Ascending aorta (tissue), 2 donors: ENCODE measurements at regions not wholly inside any gene's neighbourhood (a gene's known extent, or its start where the extent isn't known, plus 50 kb on each side); places are given as distances from the start of the nearest gene placed in this dataset.

Experiments used
- DNase-seq, 2 donors: peaks; one replicate each; pipeline ENCODE4 v3.0.0-alpha.2; 2019; ENCODE audit warnings: low spot score in 2 of 2
- H3K27ac ChIP-seq, 2 donors: fragments of 200-600 bp; sonication (generic); one replicate each; pipeline ENCODE4 v1.5.1; 2016 to 2017; ENCODE audit warnings: mild to moderate bottlenecking in 1 of 2
- H3K27me3 ChIP-seq: fragments of 200-600 bp; sonication (generic); one replicate; pipeline ENCODE4 v1.5.1; 2017
- H3K36me3 ChIP-seq, 2 donors: fragments of 200-600 bp; sonication (generic); one replicate each; pipeline ENCODE4 v1.5.1; 2016
- H3K4me1 ChIP-seq, 2 donors: fragments of 200-600 bp; sonication (generic); one replicate each; pipeline ENCODE4 v1.5.1; 2016 to 2017; ENCODE audit warnings: mild to moderate bottlenecking in 1 of 2
- H3K4me3 ChIP-seq, 2 donors: fragments of 200-600 bp; sonication (generic); one replicate each; pipeline ENCODE4 v1.5.1; 2016 to 2017; ENCODE audit warnings: mild to moderate bottlenecking in 1 of 2
- H3K9me3 ChIP-seq, 2 donors: fragments of 200-600 bp; sonication (generic); one replicate each; pipeline ENCODE4 v1.5.1; 2016
- CTCF ChIP-seq, 3 experiments: fragments of 200-600 bp in 2 of 3; fragments of 450-650 bp in 1 of 3; sonication (generic) in 2 of 3; IDR thresholded peaks; one replicate each; pipeline ENCODE4 v1.5.1; 2016 to 2019; ENCODE audit warnings: antibody characterized with exemption in 3 of 3, mild to moderate bottlenecking in 1 of 3, moderate library complexity in 1 of 3
- intact Hi-C: fragments of 100-400 bp; cut with DNase I; formaldehyde crosslinking; loops from one replicate; pipeline ENCODE4 v1.15.1; 2023

- DNase-seq: no peak
- intact Hi-C loops: no loop called here
- H3K9me3 ChIP-seq: no peaks in the 10 kb centered on the region
These were observed 496.9 kb upstream of the DIPK2B start for GRCh38 chrX:45697591-45697990.

GRCh38 chrX:45696736-45697135, 496.1 kb upstream of the DIPK2B start:
- no peak overlapping the region for H3K27ac ChIP-seq
- H3K9me3 ChIP-seq: no peaks in the 10 kb centered on the region
- no peaks in the 10 kb centered on the region for H3K27me3 ChIP-seq
- no peak for DNase-seq
- no peaks in the 10 kb centered on the region for H3K36me3 ChIP-seq
- H3K4me3 ChIP-seq: no peak overlapping the region
- no peaks in the 10 kb centered on the region for H3K4me1 ChIP-seq
- intact Hi-C loops: no loop called here
- no peak for TF ChIP-seq CTCF (IDR thresholded peaks at IDR 0.05)

More at GRCh38 chrX:45697591-45697990, 496.9 kb upstream of the DIPK2B start:
- Histone ChIP-seq H3K36me3 (no peaks in the 10 kb centered on the region), H3K27ac (no peak overlapping the region), H3K4me3 (no peak overlapping the region), H3K27me3 (no peaks in the 10 kb centered on the region), H3K4me1 (no peaks in the 10 kb centered on the region)
- no peak for TF ChIP-seq CTCF (IDR thresholded peaks at IDR 0.05)

GRCh38 chrX:45689971-45690370, 489.3 kb upstream of the DIPK2B start:
- Histone ChIP-seq H3K27ac (no peak overlapping the region), H3K36me3 (no peaks in the 10 kb centered on the region), H3K4me1 (no peaks in the 10 kb centered on the region), H3K27me3 (no peaks in the 10 kb centered on the region), H3K4me3 (no peak overlapping the region), H3K9me3 (no peaks in the 10 kb centered on the region)
- no peak for TF ChIP-seq CTCF (IDR thresholded peaks at IDR 0.05)
- intact Hi-C loops: no loop called here
- DNase-seq: no peak

- Histone ChIP-seq H3K36me3 (no peaks in the 10 kb centered on the region), H3K4me1 (no peaks in the 10 kb centered on the region), H3K27me3 (no peaks in the 10 kb centered on the region), H3K27ac (no peak overlapping the region), H3K4me3 (no peak overlapping the region), H3K9me3 (no peaks in the 10 kb centered on the region)
- intact Hi-C loops: no loop called here
- no peak for DNase-seq
- TF ChIP-seq CTCF (IDR thresholded peaks at IDR 0.05): no peak
These were observed 483.2 kb upstream of the DIPK2B start for GRCh38 chrX:45683914-45684313.

- H3K36me3 ChIP-seq: no peaks in the 10 kb centered on the region
These were observed 481.2 kb upstream of the DIPK2B start for GRCh38 chrX:45681891-45682290.

More at GRCh38 chrX:45681891-45682290, 481.2 kb upstream of the DIPK2B start:
- no peaks in the 10 kb centered on the region for H3K27me3 ChIP-seq
- no peaks in the 10 kb centered on the region for H3K9me3 ChIP-seq
- DNase-seq: no peak
- H3K4me1 ChIP-seq: no peaks in the 10 kb centered on the region
- intact Hi-C loops: no loop called here
- no peak for TF ChIP-seq CTCF (IDR thresholded peaks at IDR 0.05)
- H3K4me3 ChIP-seq: no peak overlapping the region
- no peak overlapping the region for H3K27ac ChIP-seq
